GM23248 (cell line): ENCODE measurements at regions not wholly inside any gene's neighbourhood (a gene's known extent, or its start where the extent isn't known, plus 50 kb on each side); places are given as distances from the start of the nearest gene placed in this dataset.

Experiments used
- DNase-seq: peaks from one replicate; pipeline ENCODE4 v3.0.0-alpha.2; 2015
- H2AFZ ChIP-seq: fragments of 200-600 bp; sonication (generic); 2 replicates; pipeline ENCODE4 v1.6.1; 2016; ENCODE audit warnings: antibody characterized with exemption
- H3F3A ChIP-seq: fragments of 200-600 bp; sonication (generic); 2 replicates; pipeline ENCODE4 v1.6.1; 2016; ENCODE audit warnings: mild to moderate bottlenecking, antibody characterized with exemption, mixed run types; ENCODE audit not compliant: insufficient read depth
- H3K27ac ChIP-seq: fragments of 200-600 bp; sonication (generic); 2 replicates; pipeline ENCODE4 v1.5.1; 2016; ENCODE audit warnings: mild to moderate bottlenecking
- H3K27me3 ChIP-seq: fragments of 200-600 bp; sonication (generic); replicated peaks from 2 replicates; pipeline ENCODE4 v1.6.1; 2016; ENCODE audit warnings: mild to moderate bottlenecking; ENCODE audit not compliant: insufficient read depth
- H3K36me3 ChIP-seq: fragments of 200-600 bp; sonication (generic); 2 replicates; pipeline ENCODE4 v1.6.1; 2016; ENCODE audit warnings: low read depth, mild to moderate bottlenecking
- H3K4me1 ChIP-seq: fragments of 200-600 bp; sonication (generic); 2 replicates; pipeline ENCODE4 v1.6.1; 2016; ENCODE audit warnings: mild to moderate bottlenecking; ENCODE audit not compliant: insufficient read depth
- H3K4me2 ChIP-seq: fragments of 200-600 bp; sonication (generic); one replicate; pipeline ENCODE4 v1.6.1; 2016; ENCODE audit warnings: mild to moderate bottlenecking; ENCODE audit not compliant: unreplicated experiment
- H3K4me3 ChIP-seq: fragments of 200-600 bp; sonication (generic); 2 replicates; pipeline ENCODE4 v1.5.1; 2016; ENCODE audit warnings: mild to moderate bottlenecking
- H3K79me2 ChIP-seq: fragments of 200-600 bp; sonication (generic); 2 replicates; pipeline ENCODE4 v1.6.1; 2016; ENCODE audit warnings: mild to moderate bottlenecking; ENCODE audit not compliant: insufficient read depth
- H3K9ac ChIP-seq: fragments of 200-600 bp; sonication (generic); 2 replicates; pipeline ENCODE4 v1.6.1; 2016; ENCODE audit warnings: mild to moderate bottlenecking
- H3K9me2 ChIP-seq: fragments of 200-600 bp; sonication (generic); 2 replicates; pipeline ENCODE4 v1.6.1; 2016; ENCODE audit warnings: mixed run types, mild to moderate bottlenecking, moderate library complexity; ENCODE audit not compliant: insufficient read depth
- H3K9me3 ChIP-seq: fragments of 200-600 bp; sonication (generic); one replicate; pipeline ENCODE4 v1.6.1; 2017; ENCODE audit warnings: low read depth
- H4K20me1 ChIP-seq: fragments of 200-600 bp; sonication (generic); 2 replicates; pipeline ENCODE4 v1.6.0; 2016; ENCODE audit not compliant: insufficient read depth
- EZH2 ChIP-seq: fragments of 200-600 bp; sonication (generic); IDR thresholded peaks from 2 replicates; pipeline ENCODE4 v1.6.1; 2018; ENCODE audit warnings: antibody characterized with exemption, mild to moderate bottlenecking; ENCODE audit not compliant: insufficient read depth, poor library complexity, severe bottlenecking
- EZH2phosphoT487 ChIP-seq: fragments of 200-600 bp; sonication (generic); IDR thresholded peaks from 2 replicates; pipeline ENCODE4 v1.6.1; 2018; ENCODE audit warnings: antibody characterized with exemption, moderate library complexity, mild to moderate bottlenecking, low read depth; ENCODE audit not compliant: insufficient read depth
- WGBS, 2 experiments: methylation state at CpG; one replicate each; pipeline ENCODE4 v1.1.6; 2015 to 2017; ENCODE audit warnings: low lambda C conversion rate in 2 of 2, low coverage in 1 of 2; ENCODE audit errors: missing lambda C conversion rate in 2 of 2; 5-methylcytosine and 5-hydroxymethylcytosine counted together
- in situ Hi-C: fragments of 300-500 bp; cut with MboI; formaldehyde crosslinking; loops from 2 replicates; pipeline ENCODE4 v1.15.0; 2020

- no peak for TF ChIP-seq EZH2phosphoT487
- TF ChIP-seq EZH2, result no peak
- WGBS, 2 experiments, result 95 to 99% methylated on average over 7 of the region's 7 CpGs
- Histone ChIP-seq H3K9ac (no peak overlapping the region), H3K27me3 (no peaks in the 10 kb centered on the region), H3K27ac (no peak overlapping the region), H2AFZ (no peak overlapping the region), H3K9me2 (no peaks in the 10 kb centered on the region), H3K79me2 (no peaks in the 10 kb centered on the region), H3K36me3 (no peaks in the 10 kb centered on the region), H4K20me1 (no peaks in the 10 kb centered on the region), H3K4me3 (no peak overlapping the region), H3K9me3 (no peaks in the 10 kb centered on the region), H3K4me1 (peaks cover 17% of the 10 kb centered on the region), H3F3A (peaks cover 15% of the 10 kb centered on the region; the same call in 1 of the 2 replicates), H3K4me2 (no peak overlapping the region)
- in situ Hi-C loops, result no loop called here
- DNase-seq, result no peak
Measured at GRCh38 chr9:91101611-91102168, 260.0 kb downstream of the AUH start.

DNA sequence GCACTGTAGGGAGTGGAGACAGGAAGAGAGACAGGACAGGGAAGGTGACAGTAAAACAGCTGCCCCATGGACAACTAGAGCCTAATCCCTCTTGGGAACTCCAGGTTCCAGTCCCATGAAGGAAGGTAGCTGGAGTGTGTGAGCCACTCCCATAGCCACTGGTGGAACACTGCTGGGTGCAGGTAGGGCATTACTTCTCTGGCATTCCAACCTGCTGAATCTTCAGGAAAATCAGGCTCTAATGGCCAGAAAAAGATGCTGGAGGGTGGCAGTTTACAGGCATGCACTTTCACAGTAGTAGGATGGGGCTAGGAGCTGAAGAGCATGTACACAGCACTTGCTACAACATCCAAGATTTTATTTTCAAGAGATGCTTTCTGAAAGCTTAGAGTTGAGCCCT is 259.4 kb downstream of the AUH start:
- H3F3A ChIP-seq, result peaks cover 15% of the 10 kb centered on the region; the same call in 1 of the 2 replicates
- no peaks in the 10 kb centered on the region for H3K9me3 ChIP-seq
- no peaks in the 10 kb centered on the region for H3K27me3 ChIP-seq
- H3K36me3 ChIP-seq, result no peaks in the 10 kb centered on the region
- DNase-seq, result no peak
- H3K4me2 ChIP-seq, result no peak overlapping the region
- no peaks in the 10 kb centered on the region for H3K9me2 ChIP-seq
- H2AFZ ChIP-seq, result no peak overlapping the region
- H3K4me3 ChIP-seq, result no peak overlapping the region
- in situ Hi-C loops, result no loop called here
- TF ChIP-seq EZH2 (no peak), EZH2phosphoT487 (no peak)
- H4K20me1 ChIP-seq, result no peaks in the 10 kb centered on the region
- no peak overlapping the region for H3K27ac ChIP-seq
- no peak overlapping the region for H3K9ac ChIP-seq
- H3K4me1 ChIP-seq, result peaks cover 17% of the 10 kb centered on the region
- H3K79me2 ChIP-seq, result no peaks in the 10 kb centered on the region

DNA sequence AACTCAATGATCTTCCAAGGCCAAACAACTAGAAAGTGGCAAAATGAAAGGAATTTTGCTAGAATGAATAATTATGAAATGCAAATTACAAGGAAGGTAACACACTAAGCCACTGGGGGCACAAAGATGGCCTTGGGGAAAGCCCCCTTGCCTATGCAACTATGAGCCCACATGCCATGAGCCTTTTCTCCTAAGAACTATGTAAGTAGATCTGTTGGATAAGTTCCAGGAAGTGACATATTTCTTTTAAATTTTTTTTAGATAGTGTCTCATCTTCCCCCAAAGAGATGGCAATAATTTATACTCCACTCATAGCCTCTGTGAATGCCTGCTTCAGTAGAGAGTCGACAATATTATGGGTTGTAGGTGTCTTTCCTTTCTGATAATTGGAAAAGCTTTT is 257.8 kb downstream of the AUH start:
- Histone ChIP-seq H3F3A (peaks cover 13% of the 10 kb centered on the region; the same call in 1 of the 2 replicates), H2AFZ (no peak overlapping the region), H3K9ac (no peak overlapping the region), H3K9me2 (no peaks in the 10 kb centered on the region), H3K79me2 (no peaks in the 10 kb centered on the region), H3K4me2 (no peak overlapping the region), H3K9me3 (no peaks in the 10 kb centered on the region), H3K27me3 (no peaks in the 10 kb centered on the region), H3K36me3 (no peaks in the 10 kb centered on the region), H3K4me3 (no peak overlapping the region), H4K20me1 (no peaks in the 10 kb centered on the region), H3K4me1 (peaks cover 17% of the 10 kb centered on the region), H3K27ac (no peak overlapping the region)
- TF ChIP-seq EZH2 (no peak), EZH2phosphoT487 (no peak)
- in situ Hi-C loops, result no loop called here
- DNase-seq, result peak; percentile 23
- 9 to 22% methylated on average over 1 of the region's 1 CpG for WGBS, 2 experiments

GRCh38 chr9:91106415-91107081 is 255.2 kb downstream of the AUH start:
- DNase-seq, result no peak

More at GRCh38 chr9:91106415-91107081, 255.2 kb downstream of the AUH start:
- H2AFZ ChIP-seq, result no peak overlapping the region
- H3K9me2 ChIP-seq, result no peaks in the 10 kb centered on the region
- H3K4me3 ChIP-seq, result no peak overlapping the region
- no peaks in the 10 kb centered on the region for H3K27me3 ChIP-seq
- H3K79me2 ChIP-seq, result no peaks in the 10 kb centered on the region
- H3K4me2 ChIP-seq, result no peak overlapping the region
- in situ Hi-C loops, result no loop called here
- no peaks in the 10 kb centered on the region for H4K20me1 ChIP-seq
- H3K27ac ChIP-seq, result no peak overlapping the region
- no peaks in the 10 kb centered on the region for H3K9me3 ChIP-seq
- H3K9ac ChIP-seq, result no peak overlapping the region
- no peaks in the 10 kb centered on the region for H3K4me1 ChIP-seq
- H3F3A ChIP-seq, result no peaks in the 10 kb centered on the region
- H3K36me3 ChIP-seq, result no peaks in the 10 kb centered on the region
- WGBS, 2 experiments, result 82 to 88% methylated on average over 9 of the region's 9 CpGs
- TF ChIP-seq EZH2 (no peak), EZH2phosphoT487 (no peak)
